DMS153 (cell line): ENCODE measurements at regions not wholly inside any gene's neighbourhood (a gene's known extent, or its start where the extent isn't known, plus 50 kb on each side); places are given as distances from the start of the nearest gene placed in this dataset.
"Not testable (repeated sequence)": the region's sequence is repeated elsewhere in the genome, so short reads cannot be mapped to it uniquely, and the experiment has no call there.

Experiments
- DNase-seq: peaks from one replicate; lab custom pipeline; 2025; lab: John Stamatoyannopoulos, UW

GRCh38 chr9:97248252-97248651 lies 59.2 kb upstream of the CCDC180 start:
- DNase-seq, result not testable (repeated sequence)

- DNase-seq, result no peak
These were observed 63.9 kb upstream of the CCDC180 start for GRCh38 chr9:97243606-97244005.

GRCh38 chr9:97241430-97241829 lies 66.0 kb upstream of the CCDC180 start:
- not testable (repeated sequence) for DNase-seq

- DNase-seq, result peak; percentile 69
These were observed 69.2 kb upstream of the CCDC180 start for GRCh38 chr9:97237951-97238889.

DNA sequence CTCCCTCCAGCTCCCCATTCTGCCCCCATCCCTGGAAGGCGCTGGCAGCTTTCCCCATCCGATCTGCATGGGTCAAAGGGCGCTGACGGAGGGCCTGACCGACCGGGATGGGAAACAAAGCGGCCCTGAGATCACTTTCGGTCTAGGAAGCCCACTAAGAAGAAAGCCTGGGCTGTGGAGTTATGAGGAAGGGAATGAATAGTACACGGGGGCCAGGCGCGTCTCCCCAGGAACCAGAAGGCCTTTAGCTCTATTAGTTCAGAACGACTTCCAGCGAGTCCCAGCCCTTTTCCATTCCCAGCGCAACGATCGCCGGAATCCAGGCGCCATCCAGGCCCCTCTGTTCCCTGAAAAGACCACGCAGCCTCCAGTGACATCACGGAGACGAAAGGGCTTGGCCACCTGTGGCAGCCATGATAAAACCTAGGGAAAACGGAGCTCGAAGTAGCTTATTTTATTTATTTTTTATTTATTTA lies 70.1 kb upstream of the CCDC180 start:
- no peak for DNase-seq

DNA sequence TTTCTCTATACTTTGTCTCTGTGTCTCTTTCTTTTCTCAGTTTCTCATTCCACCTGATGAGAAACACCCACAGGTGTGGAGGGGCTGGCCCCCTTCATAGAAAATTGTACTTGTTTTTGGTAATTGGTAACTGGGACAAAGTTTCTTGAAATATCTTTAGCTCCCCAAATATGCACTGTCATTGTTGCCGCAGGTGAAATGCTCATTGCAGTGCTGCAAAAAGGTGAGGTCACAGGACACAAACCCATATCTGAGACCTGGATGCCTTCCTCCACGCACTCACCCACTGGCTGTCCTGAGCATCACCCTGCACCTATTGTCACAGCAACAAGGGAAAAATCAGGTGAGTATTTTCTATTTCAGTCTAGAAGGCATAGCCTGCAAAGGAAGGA lies 74.5 kb upstream of the CCDC180 start:
- not testable (repeated sequence) for DNase-seq

DNA sequence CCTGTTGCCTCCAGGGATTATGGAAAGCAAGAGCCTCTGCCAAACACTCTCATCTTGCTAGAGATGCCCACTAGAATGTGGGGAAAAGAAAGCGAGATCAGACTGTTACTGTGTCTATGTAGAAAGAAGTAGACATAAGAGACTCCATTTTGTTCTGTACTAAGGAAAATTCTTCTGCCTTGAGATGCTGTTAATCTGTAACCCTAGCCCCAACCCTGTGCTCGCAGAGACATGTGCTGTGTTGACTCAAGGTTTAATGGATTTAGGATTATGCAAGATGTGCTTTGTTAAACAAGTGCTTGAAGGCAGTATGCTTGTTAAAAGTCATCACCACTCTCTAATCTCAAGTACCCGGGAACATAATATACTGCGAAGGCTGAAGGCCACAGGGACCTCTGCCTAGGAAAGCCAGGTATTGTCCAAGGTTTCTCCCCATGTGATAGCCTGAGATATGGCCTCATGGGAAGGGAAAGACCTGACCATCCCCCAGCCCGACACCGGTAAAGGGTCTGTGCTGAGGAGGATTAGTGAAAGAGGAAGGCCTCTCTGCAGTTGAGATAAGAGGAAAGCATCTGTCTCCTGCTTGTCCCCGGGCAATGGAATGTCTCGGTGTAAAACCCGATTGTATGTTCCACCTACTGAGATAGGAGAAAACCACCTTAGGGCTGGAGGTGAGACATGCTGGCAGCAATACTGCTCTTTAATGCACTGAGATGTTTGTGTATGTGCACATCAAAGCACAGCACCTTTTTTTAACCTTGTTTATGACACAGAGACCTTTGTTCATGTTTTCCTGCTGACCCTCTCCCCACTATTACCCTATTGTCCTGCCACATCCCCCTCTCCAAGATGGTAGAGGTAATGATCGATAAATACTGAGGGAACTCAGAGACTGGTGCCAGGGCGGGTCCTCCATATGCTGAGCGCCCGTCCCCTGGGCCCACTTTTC lies 75.1 kb upstream of the CCDC180 start:
- not testable (repeated sequence) for DNase-seq

- not testable (repeated sequence) for DNase-seq
These were observed 85.1 kb upstream of the CCDC180 start for GRCh38 chr9:97222393-97222792.

DNA sequence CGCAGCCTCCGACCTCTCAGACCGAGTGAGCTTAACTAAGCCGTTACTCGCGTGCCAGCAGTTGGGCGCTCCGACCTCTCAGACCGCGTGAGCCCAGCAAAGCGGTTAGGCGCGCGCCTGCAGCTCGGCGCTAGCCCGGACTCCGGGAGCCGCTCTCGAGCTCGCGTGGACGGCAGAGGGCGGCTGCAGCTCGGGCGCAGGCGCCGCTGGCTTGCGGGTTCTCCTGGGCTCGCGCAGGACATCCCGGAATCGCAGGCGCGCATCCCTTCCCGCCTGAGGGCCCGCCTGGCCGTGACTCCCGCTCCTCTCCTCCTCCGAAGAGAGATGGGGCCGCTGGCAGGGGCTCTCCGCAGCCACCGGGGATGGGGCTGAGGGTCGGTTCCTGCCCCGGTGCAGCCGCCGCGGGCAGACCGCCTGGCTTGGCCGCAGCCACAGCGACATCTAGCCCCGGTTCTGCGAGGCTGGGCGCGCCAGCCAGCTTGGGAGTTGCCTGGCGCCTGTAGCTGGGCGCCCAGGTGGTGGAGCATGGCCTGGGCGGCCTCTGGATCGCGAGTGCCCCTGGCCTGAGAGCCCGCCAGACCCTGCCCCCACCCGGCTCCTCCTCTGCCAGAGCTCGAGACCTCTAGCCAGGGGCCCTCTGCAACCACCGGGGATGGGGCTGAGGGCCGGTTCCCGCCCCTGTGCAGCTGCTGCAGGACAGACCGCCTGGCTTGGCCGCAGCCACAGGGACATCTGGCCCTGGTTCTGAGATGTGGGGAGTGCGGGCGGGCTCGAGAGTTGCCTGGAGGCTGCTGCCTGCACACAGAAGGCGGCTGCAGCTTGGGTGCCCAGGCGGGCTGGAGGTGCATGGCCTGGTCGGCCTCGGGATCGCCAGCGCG lies 85.7 kb upstream of the CCDC180 start:
- not testable (repeated sequence) for DNase-seq

DNA sequence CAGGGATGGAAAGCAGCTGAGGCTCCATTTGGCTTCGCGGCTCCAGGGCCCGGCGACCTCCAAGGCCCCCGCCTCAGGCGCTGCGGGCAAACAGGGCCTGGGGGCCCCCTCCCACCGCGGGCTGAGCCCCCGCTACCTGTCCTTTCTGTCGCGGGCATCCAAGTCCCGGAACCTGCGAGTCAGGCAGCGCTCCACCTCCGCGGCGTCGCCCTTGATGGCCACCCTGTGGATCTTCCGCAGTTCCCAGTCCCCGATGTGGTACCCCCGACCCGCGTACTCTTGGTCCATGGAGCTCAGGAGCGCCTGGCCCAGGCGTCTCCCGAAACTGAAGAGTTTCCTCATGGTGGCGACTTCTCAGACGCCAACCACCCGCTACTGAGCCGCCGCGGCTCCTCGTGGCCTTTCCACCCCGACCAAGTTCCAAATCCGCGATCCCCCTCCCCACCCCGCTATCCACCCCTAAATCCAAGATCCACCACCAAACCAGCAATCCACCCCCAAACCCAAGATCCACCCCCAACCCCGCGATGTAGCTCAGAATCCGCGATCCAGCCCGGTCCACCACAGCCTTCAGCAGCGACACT lies 86.5 kb upstream of the CCDC180 start:
- DNase-seq, result no peak

DNA sequence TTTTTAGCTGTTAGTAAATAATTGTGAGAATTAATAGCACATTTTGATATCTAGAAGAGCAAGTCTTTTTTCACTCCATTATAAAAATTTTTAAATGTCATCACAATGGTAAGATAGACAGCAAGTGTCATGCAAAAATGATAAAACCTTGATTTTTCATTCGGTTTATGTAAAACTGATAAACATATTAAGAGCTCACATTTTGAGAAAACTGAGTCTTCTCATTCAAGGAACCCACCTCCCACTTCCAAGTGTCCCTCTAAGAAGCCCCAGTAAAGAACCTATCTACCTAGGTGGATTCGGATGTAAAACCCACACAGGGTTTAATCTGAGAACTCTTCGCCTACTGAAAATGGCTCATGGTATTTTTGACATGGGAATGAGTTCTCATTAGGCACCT lies 87.1 kb upstream of the CCDC180 start:
- DNase-seq, result not testable (repeated sequence)

DNA sequence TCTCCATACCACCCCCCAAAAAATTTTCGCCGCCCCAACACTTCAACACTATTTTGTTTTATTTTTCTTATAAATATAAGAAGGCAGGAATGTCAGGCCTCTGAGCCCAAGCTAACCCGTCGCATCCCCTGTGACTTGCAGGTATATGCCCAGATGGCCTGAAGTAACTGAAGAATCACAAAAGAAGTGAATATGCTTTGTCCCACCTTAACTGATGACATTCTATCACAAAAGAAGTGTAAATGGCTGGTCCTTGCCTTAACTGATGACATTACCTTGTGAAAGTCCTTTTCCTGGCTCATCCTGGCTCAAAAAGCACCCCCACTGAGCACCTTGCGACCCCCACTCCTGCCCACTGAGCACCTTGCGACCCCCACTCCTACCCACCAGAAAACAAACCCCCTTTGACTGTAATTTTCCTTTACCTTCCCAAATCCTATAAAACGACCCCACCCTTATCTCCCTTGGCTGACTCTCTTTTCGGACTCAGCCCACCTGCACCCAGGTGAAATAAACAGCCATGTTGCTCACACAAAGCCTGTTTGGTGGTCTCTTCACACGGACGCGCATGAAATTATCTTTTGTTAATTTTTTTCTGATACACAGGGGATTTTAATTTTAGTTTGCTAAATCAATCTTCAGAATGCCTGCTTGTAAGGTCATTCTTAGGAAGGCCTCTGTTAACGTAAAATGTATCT lies 87.9 kb upstream of the CCDC180 start:
- DNase-seq, result not testable (repeated sequence)

DNA sequence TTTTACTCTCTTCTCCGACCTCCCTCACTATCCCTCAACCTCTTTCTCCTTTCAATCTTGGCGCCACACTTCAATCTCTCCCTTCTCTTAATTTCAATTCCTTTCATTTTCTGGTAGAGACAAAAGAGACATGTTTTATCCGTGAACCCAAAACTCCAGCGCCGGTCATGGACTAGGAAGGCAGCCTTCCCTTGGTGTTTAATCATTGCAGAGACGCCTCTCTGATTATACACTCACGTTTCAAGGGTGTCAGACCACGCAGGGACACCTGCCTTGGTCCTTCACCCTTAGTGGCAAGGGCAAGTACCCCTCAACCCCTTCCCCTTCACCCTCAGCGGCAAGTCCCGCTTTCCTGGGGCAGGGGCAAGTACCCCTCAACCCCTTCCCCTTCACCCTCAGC lies 92.3 kb upstream of the CCDC180 start:
- not testable (repeated sequence) for DNase-seq

GRCh38 chr9:97214556-97214955 lies 92.9 kb upstream of the CCDC180 start:
- DNase-seq, result not testable (repeated sequence)

- DNase-seq, result not testable (repeated sequence)
These were observed 107.8 kb upstream of the CCDC180 start for GRCh38 chr9:97199683-97200082.

GRCh38 chr9:97193767-97194166 lies 113.7 kb upstream of the CCDC180 start:
- not testable (repeated sequence) for DNase-seq

GRCh38 chr9:97188545-97188944 lies 118.9 kb upstream of the CCDC180 start:
- DNase-seq, result no peak

- DNase-seq, result not testable (repeated sequence)
These were observed 119.8 kb upstream of the CCDC180 start for GRCh38 chr9:97187706-97188105.

DNA sequence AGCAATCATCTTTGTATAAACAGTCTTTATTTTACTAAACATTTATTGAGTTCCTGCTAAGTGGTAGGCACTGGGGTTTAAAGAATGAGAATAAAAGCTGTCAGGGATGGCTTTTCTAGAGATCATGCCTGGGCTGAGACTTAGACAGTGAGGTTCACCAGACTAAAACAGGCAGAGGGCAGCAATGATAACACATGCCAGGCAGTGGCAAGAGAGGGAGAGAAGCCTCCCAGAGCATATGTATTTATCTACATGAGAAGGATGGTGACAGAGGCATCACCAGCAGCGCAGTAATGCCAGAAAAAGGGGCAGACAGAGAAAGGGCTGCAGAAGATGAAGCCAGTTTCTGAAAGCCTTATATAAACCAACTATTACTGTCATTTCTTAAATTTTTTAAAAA lies 121.0 kb upstream of the CCDC180 start:
- DNase-seq, result no peak

GRCh38 chr9:97182532-97182931 lies 124.9 kb upstream of the CCDC180 start:
- DNase-seq, result not testable (repeated sequence)
